Psoas muscle (tissue), 7 donors: ENCODE measurements at regions not wholly inside any gene's neighbourhood (a gene's known extent, or its start where the extent isn't known, plus 50 kb on each side); places are given as distances from the start of the nearest gene placed in this dataset.

Experiments used
- ATAC-seq, 4 donors: fragments of 200-7000 bp; cut with Tn5 transposase; one replicate each; pipeline ENCODE4 v1.9.1; 2020; ENCODE audit warnings: moderate library complexity in 3 of 4, mild to moderate bottlenecking in 2 of 4
- DNase-seq, 2 donors: peaks; one replicate each; pipeline ENCODE4 v3.0.0-alpha.2; 2020
- H3K27ac ChIP-seq: fragments of 200-600 bp; one replicate; pipeline ENCODE4 v1.8.0; 2022
- H3K27me3 ChIP-seq, 3 donors: fragments of 200-600 bp in 1 of 3; one replicate each; pipeline versions ENCODE4 v1.6.1 to v1.8.0; 2013 to 2022; ENCODE audit warnings: low read length in 2 of 3, mild to moderate bottlenecking in 2 of 3, moderate library complexity in 1 of 3; ENCODE audit not compliant: insufficient read depth in 3 of 3
- H3K36me3 ChIP-seq, 2 donors: fragments of 200-600 bp in 1 of 2; one replicate each; pipeline versions ENCODE4 v1.6.1 to v1.8.0; 2013 to 2022; ENCODE audit warnings: low read depth in 1 of 2, mild to moderate bottlenecking in 1 of 2, moderate library complexity in 1 of 2; ENCODE audit not compliant: insufficient read depth in 1 of 2
- H3K4me1 ChIP-seq: fragments of 200-600 bp; one replicate; pipeline ENCODE4 v1.8.0; 2022
- H3K4me3 ChIP-seq: fragments of 200-600 bp; one replicate; pipeline ENCODE4 v1.8.0; 2022; ENCODE audit warnings: mild to moderate bottlenecking
- H3K9me3 ChIP-seq: fragments of 200-600 bp; one replicate; pipeline ENCODE4 v1.8.0; 2022
- WGBS, 3 donors: extraction: QIAGEN DNeasy Blood & Tissue Kit; methylation state at CpG; one replicate each; pipeline versions ENCODE4 v1.1.6 to v1.1.7; 2013; 5-methylcytosine and 5-hydroxymethylcytosine counted together
- intact Hi-C, 2 donors: fragments of 100-400 bp; cut with DNase I; formaldehyde crosslinking; loops; one replicate each; pipeline versions ENCODE4 v1.11.0 to v1.14.2; 2022
- TF ChIP-seq, protein P1 (sequence below): fragments of 200-600 bp; IDR thresholded peaks from one replicate; pipeline ENCODE4 v1.8.0; 2022; ENCODE audit warnings: antibody characterized with exemption
- donor health status: healthy with polysubstance abuse.
- donor health status: DM: no; HTN: no; CAD: no; lungs with moderate emphysema.
- donor health status: Bipolar disorder and iron deficiency.
- donor health status: healthy.
- donor health status: DM: yes; HTN: yes; CAD: no.
- donor health status: DM: no; HTN: no; CAD: no.
- donor health status: DM: yes; HTN: yes; CAD: no.

DNA sequence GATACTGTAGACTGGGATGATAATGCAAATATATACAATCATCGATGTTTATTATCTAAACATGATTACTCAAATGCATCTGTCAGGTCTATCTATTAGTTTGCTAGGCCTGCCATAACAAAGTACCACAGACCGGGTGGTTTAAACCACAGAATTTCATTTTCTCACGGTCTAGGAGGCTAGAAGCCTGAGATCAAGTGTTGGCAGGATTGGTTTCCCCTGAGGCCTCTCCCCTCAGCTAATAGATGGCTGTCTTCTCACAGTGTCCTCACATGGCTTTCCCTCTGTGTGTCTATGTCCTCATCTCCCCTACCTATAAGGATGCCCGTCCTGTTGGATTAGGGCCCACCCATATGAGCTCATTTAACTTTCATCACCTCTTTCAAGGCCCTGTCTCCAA, 512.6 kb upstream of the SLC35B3 start:
- no peak for ATAC-seq
- intact Hi-C loops = no loop called here
- Histone ChIP-seq H3K4me1 (no peaks in the 10 kb centered on the region), H3K9me3 (no peaks in the 10 kb centered on the region), H3K36me3 (no peaks in the 10 kb centered on the region), H3K27ac (no peak overlapping the region), H3K27me3 (no peaks in the 10 kb centered on the region), H3K4me3 (no peak overlapping the region)
- TF ChIP-seq, protein P1, sequence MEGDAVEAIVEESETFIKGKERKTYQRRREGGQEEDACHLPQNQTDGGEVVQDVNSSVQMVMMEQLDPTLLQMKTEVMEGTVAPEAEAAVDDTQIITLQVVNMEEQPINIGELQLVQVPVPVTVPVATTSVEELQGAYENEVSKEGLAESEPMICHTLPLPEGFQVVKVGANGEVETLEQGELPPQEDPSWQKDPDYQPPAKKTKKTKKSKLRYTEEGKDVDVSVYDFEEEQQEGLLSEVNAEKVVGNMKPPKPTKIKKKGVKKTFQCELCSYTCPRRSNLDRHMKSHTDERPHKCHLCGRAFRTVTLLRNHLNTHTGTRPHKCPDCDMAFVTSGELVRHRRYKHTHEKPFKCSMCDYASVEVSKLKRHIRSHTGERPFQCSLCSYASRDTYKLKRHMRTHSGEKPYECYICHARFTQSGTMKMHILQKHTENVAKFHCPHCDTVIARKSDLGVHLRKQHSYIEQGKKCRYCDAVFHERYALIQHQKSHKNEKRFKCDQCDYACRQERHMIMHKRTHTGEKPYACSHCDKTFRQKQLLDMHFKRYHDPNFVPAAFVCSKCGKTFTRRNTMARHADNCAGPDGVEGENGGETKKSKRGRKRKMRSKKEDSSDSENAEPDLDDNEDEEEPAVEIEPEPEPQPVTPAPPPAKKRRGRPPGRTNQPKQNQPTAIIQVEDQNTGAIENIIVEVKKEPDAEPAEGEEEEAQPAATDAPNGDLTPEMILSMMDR = no peak
- no peak for DNase-seq
- 27 to 61% (median 38%) methylated on average over 4 of the region's 4 CpGs for WGBS, 3 donors

DNA sequence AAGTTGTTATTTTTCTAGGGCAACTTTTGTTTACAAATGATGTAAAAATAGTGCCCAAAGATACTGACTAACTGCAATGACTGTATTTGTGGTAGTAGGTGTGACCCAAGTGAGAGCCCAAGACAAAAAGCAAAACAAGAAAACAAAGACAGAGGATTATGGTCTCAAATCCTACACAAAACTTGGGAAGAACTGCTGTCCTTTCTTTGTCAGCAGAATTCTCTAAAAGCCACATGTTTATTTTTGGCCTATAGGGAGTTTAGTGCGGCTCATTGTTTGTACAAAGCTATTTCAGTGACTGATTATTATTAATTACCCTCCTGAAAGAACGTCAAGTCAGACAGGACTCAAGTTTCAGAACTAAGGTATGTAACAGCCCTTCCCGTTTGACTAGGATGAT, 509.2 kb upstream of the SLC35B3 start:
- Histone ChIP-seq H3K27me3 (no peaks in the 10 kb centered on the region), H3K27ac (no peak overlapping the region), H3K36me3 (no peaks in the 10 kb centered on the region), H3K9me3 (no peaks in the 10 kb centered on the region), H3K4me1 (no peaks in the 10 kb centered on the region), H3K4me3 (no peak overlapping the region)
- DNase-seq = no peak
- ATAC-seq = no peak
- TF ChIP-seq, protein P1 = no peak
- WGBS, 3 donors = 20 to 39% (median 34%) methylated on average over 3 of the region's 3 CpGs
- intact Hi-C loops = no loop called here

DNA sequence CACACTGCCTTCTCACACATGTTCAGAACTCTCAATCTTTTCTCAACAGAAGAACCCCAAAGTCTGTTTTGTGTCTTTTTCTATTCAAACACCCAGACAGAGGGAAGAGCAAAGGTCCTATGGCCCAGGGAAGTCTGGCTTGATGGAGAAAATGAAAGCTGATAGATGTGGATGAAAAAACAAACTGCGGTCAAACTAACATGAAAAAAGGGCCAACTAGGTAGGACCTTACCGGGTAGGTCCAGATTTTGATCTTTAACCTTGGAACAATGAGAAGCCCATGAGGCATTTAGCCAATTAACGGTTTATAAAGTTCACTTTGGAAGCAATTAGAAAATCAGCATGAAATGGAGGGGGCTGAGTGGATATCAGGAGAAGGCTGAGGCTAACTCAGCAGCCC, 507.7 kb upstream of the SLC35B3 start:
- 75 to 80% (median 78%) methylated on average over 3 of the region's 3 CpGs for WGBS, 3 donors
- TF ChIP-seq, protein P1 = no peak
- H3K9me3 ChIP-seq = no peaks in the 10 kb centered on the region
- H3K4me1 ChIP-seq = no peaks in the 10 kb centered on the region
- H3K27ac ChIP-seq = no peak overlapping the region
- ATAC-seq (no peak), DNase-seq (no peak)
- no peak overlapping the region for H3K4me3 ChIP-seq
- intact Hi-C loops = no loop called here
- H3K27me3 ChIP-seq = no peaks in the 10 kb centered on the region
- no peaks in the 10 kb centered on the region for H3K36me3 ChIP-seq

DNA sequence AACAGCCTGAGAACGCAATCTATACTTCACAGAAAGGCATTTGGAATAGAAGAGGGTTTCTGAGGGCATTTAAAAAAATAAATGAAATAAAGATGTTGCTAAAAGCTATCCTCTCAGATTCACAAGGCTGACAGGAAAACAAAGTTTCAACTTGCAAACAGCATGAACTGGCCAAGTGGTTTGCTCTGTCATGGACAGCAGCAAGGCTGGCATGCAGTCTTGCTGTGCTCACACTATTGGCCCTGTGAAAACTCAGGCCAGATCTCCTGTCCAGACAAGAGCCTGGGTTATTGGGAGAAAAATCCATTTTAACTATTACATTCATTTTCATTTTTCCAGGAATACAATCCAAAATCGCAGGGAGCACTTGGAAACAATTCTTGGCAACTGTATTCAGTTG, 506.2 kb upstream of the SLC35B3 start:
- ATAC-seq = no peak
- Histone ChIP-seq H3K27me3 (no peaks in the 10 kb centered on the region), H3K9me3 (no peaks in the 10 kb centered on the region), H3K27ac (no peak overlapping the region), H3K4me3 (no peak overlapping the region), H3K36me3 (no peaks in the 10 kb centered on the region), H3K4me1 (no peaks in the 10 kb centered on the region)
- no peak for DNase-seq
- WGBS, 3 donors = 27 to 44% (median 31%) methylated on average over 2 of the region's 2 CpGs
- intact Hi-C loops = no loop called here
- TF ChIP-seq, protein P1 = no peak

DNA sequence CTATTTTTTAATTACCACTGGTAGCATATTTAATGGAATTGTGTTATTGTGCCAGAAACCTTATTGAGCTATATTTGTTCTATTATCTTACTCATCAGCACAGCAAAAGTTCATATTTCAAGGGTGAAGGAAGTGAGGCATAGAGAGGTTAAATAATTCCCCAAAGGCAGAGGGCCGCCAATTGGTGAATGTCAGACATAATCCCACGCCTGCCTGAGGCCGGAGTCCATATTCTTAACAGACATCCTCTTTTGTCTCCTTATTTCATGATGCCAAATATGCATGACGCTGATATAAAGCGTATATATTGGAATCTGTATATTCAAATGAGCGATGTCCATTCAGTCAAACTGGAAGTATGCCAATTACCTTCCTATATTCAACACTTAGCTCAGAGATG, 505.0 kb upstream of the SLC35B3 start:
- no peaks in the 10 kb centered on the region for H3K4me1 ChIP-seq
- H3K4me3 ChIP-seq = no peak overlapping the region
- H3K36me3 ChIP-seq = no peaks in the 10 kb centered on the region
- 60 to 74% (median 74%) methylated on average over 6 of the region's 6 CpGs for WGBS, 3 donors
- H3K9me3 ChIP-seq = no peaks in the 10 kb centered on the region
- intact Hi-C loops = no loop called here
- ATAC-seq (no peak), DNase-seq (no peak)
- H3K27me3 ChIP-seq = no peaks in the 10 kb centered on the region
- TF ChIP-seq, protein P1 = no peak
- no peak overlapping the region for H3K27ac ChIP-seq
